A549 (cell line): ENCODE measurements at regions not wholly inside any gene's neighbourhood (a gene's known extent, or its start where the extent isn't known, plus 50 kb on each side); places are given as distances from the start of the nearest gene placed in this dataset.

Source experiments
- ATAC-seq, 2 experiments: fragments of 200-7000 bp in 1 of 2; fragments of >200 bp in 1 of 2; cut with Nextera tagmentation in 1 of 2; cut with Tn5 transposase in 1 of 2; 3 replicates each; pipeline versions ENCODE4 v1.8.0 to v1.9.1; 2018 to 2020; ENCODE audit warnings: mild to moderate bottlenecking in 1 of 2, moderate library complexity in 1 of 2
- CTCF ChIA-PET: fragments of 300-600 bp; sonication (Branson Sonifier 250); formaldehyde crosslinking; extraction: SDS; loops from one replicate; lab custom pipeline; 2021; ENCODE audit warnings: antibody characterized with exemption, inconsistent platforms; lab: Yijun Ruan, JAX
- POLR2A ChIA-PET: fragments of 350-600 bp; formaldehyde crosslinking; extraction: SDS; loops from one replicate; lab custom pipeline; 2021; ENCODE audit warnings: antibody characterized with exemption, inconsistent platforms; lab: Yijun Ruan, JAX
- DNase-seq, 2 experiments: peaks; one replicate each; pipeline versions ENCODE4 v3.0.0 to v3.0.0-alpha.2; 2011 to 2016; ENCODE audit warnings: low read depth in 1 of 2, low spot score in 1 of 2
- FAIRE-seq: peaks from 2 replicates; lab custom pipeline; 2011; peaks lifted over from hg19 to GRCh38; lab: Jason Lieb, UNC
- H3K27ac ChIP-seq, 2 experiments: fragments of >200 bp; sonication (Bioruptor Twin); formaldehyde crosslinking; 3 replicates each; pipeline ENCODE4 v1.5.1; 2016 to 2017
- H3K4me1 ChIP-seq: fragments of >200 bp; sonication (Bioruptor Twin); formaldehyde crosslinking; 3 replicates; pipeline ENCODE4 v1.6.1; 2016
- H3K4me2 ChIP-seq: fragments of >200 bp; sonication (Bioruptor Twin); formaldehyde crosslinking; 3 replicates; pipeline ENCODE4 v1.6.1; 2016
- H3K4me3 ChIP-seq: fragments of >200 bp; sonication (Bioruptor Twin); formaldehyde crosslinking; 3 replicates; pipeline ENCODE4 v1.5.1; 2016
- H3K9me3 ChIP-seq: fragments of >200 bp; sonication (Bioruptor Twin); formaldehyde crosslinking; 3 replicates; pipeline ENCODE4 v1.6.1; 2016
- ATOH8 ChIP-seq: fragments of 250-450 bp; sonication (Bioruptor Pico); IDR thresholded peaks from 2 replicates; pipeline ENCODE4 v1.5.0; 2020; ENCODE audit warnings: low read depth, mild to moderate bottlenecking, moderate library complexity
- BCL3 ChIP-seq: fragments of >200 bp; sonication (Bioruptor Twin); formaldehyde crosslinking; IDR thresholded peaks from 3 replicates; pipeline ENCODE4 v1.6.1; 2016
- BHLHE40 ChIP-seq: IDR thresholded peaks from 2 replicates; pipeline ENCODE4 v1.6.1; 2012; ENCODE audit warnings: low read depth, low read length, inconsistent platforms
- CBX8 ChIP-seq: fragments of 200-600 bp; sonication (generic); IDR thresholded peaks from 2 replicates; pipeline ENCODE4 v1.6.1; 2016
- CEBPB ChIP-seq, 2 experiments: fragments of >200 bp in 1 of 2; sonication (Bioruptor Twin) in 1 of 2; formaldehyde crosslinking in 1 of 2; IDR thresholded peaks; 2 replicates each; pipeline ENCODE4 v1.6.1; 2012 to 2016
- CHD2 ChIP-seq: fragments of 150-350 bp; IDR thresholded peaks from 2 replicates; pipeline ENCODE4 v1.6.1; 2014; ENCODE audit warnings: low read length; ENCODE audit not compliant: partially characterized antibody
- HOXA7 ChIP-seq: fragments of 250-450 bp; sonication (Bioruptor Pico); IDR thresholded peaks from 2 replicates; pipeline ENCODE4 v1.5.0; 2020; ENCODE audit warnings: mild to moderate bottlenecking, moderate library complexity
- JUNB ChIP-seq: fragments of >200 bp; sonication (Bioruptor Twin); formaldehyde crosslinking; IDR thresholded peaks from 2 replicates; pipeline ENCODE4 v1.6.1; 2016
- RCOR1 ChIP-seq: fragments of 150-350 bp; IDR thresholded peaks from 2 replicates; pipeline ENCODE4 v1.6.1; 2014; ENCODE audit warnings: antibody characterized with exemption, low read length, low read depth
- REST ChIP-seq: fragments of 200-600 bp; sonication (generic); IDR thresholded peaks from 2 replicates; pipeline ENCODE4 v1.6.1; 2016; ENCODE audit warnings: antibody characterized with exemption, mild to moderate bottlenecking, moderate library complexity
- RNF2 ChIP-seq: fragments of 200-600 bp; sonication (generic); IDR thresholded peaks from 2 replicates; pipeline ENCODE4 v1.6.1; 2016; ENCODE audit warnings: low read depth, mild to moderate bottlenecking, antibody characterized with exemption, moderate library complexity, borderline replicate concordance
- SREBF2 ChIP-seq: fragments of 450-650 bp; IDR thresholded peaks from 2 replicates; pipeline ENCODE4 v1.6.1; 2014; ENCODE audit warnings: mild to moderate bottlenecking, moderate library complexity
- TP53 ChIP-seq: fragments of 250-450 bp; sonication (Bioruptor Pico); IDR thresholded peaks from 2 replicates; pipeline ENCODE4 v1.5.0; 2021; ENCODE audit warnings: mild to moderate bottlenecking, moderate library complexity
- ZC3H11A ChIP-seq: fragments of 450-650 bp; IDR thresholded peaks from 2 replicates; pipeline ENCODE4 v1.6.1; 2014; ENCODE audit warnings: antibody characterized with exemption, mild to moderate bottlenecking
- ZFP36 ChIP-seq: fragments of 450-650 bp; IDR thresholded peaks from 2 replicates; pipeline ENCODE4 v1.6.1; 2014; ENCODE audit warnings: borderline replicate concordance; ENCODE audit not compliant: partially characterized antibody
- WGBS: methylation state at CpG from one replicate; pipeline ENCODE4 v1.1.6; 2017; ENCODE audit errors: missing lambda C conversion rate; 5-methylcytosine and 5-hydroxymethylcytosine counted together

- TF ChIP-seq BCL3 (no peak), ATOH8 (CRISPR knock-in tag) (no peak), SREBF2 (no peak), ZFP36 (no peak), TP53 (no peak), HOXA7 (CRISPR knock-in tag) (no peak)
Measured at GRCh38 chr4:114509340-114509739, 89.3 kb upstream of the UGT8 start (continued).

GRCh38 chr4:114512595-114513295 is 85.9 kb upstream of the UGT8 start:
- no peak overlapping the region for H3K4me3 ChIP-seq
- no peak overlapping the region for H3K4me2 ChIP-seq
- no peaks in the 10 kb centered on the region for H3K4me1 ChIP-seq
- no peak for TF ChIP-seq RNF2
- no peak for TF ChIP-seq ZC3H11A
- no peak for TF ChIP-seq CHD2
- no peak for TF ChIP-seq CEBPB (IDR thresholded peaks at IDR 0.05)
- TF ChIP-seq REST: no peak
- TF ChIP-seq BHLHE40: no peak
- no peak for DNase-seq
- ATAC-seq: no peak
- ChIA-PET CTCF (no interaction called here), POLR2A (no interaction called here)
- 28% methylated on average over 3 of the region's 3 CpGs for WGBS
- H3K27ac ChIP-seq: no peak overlapping the region
- no peaks in the 10 kb centered on the region for H3K9me3 ChIP-seq
- FAIRE-seq: no peak

GRCh38 chr4:114519368-114519767 is 79.2 kb upstream of the UGT8 start:
- Histone ChIP-seq H3K4me3 (no peak overlapping the region), H3K4me1 (no peaks in the 10 kb centered on the region), H3K4me2 (no peak overlapping the region), H3K9me3 (no peaks in the 10 kb centered on the region), H3K27ac (no peak overlapping the region)
- ATAC-seq (no peak), DNase-seq (no peak), FAIRE-seq (no peak)
- WGBS: 5% methylated on average over 2 of the region's 2 CpGs
- ChIA-PET CTCF (no interaction called here), POLR2A (no interaction called here)
- TF ChIP-seq RCOR1: no peak
- no peak for TF ChIP-seq JUNB
- no peak for TF ChIP-seq CBX8
- TF ChIP-seq RNF2: no peak
- TF ChIP-seq REST: no peak
